CD14-positive monocyte (primary cell): ENCODE measurements at regions not wholly inside any gene's neighbourhood (a gene's known extent, or its start where the extent isn't known, plus 50 kb on each side); places are given as distances from the start of the nearest gene placed in this dataset.

Experiments
- DNase-seq, 3 donors: peaks; one replicate each; pipeline ENCODE4 v3.0.0-alpha.2; 2011 to 2022
- H2AFZ ChIP-seq: 2 replicates; pipeline ENCODE4 v1.6.0; 2012; ENCODE audit warnings: mild to moderate bottlenecking, low read depth, low read length, inconsistent platforms; ENCODE audit not compliant: insufficient read depth, poor library complexity, severe bottlenecking
- H3K27ac ChIP-seq, 2 donors: 1 replicate in 1 of 2; 2 replicates in 1 of 2; pipeline ENCODE4 v1.5.1; 2012 to 2013; ENCODE audit warnings: low read length in 2 of 2, control low read depth in 1 of 2, inconsistent platforms in 1 of 2, low read depth in 1 of 2, mild to moderate bottlenecking in 1 of 2
- H3K27me3 ChIP-seq, 2 donors: one replicate each; pipeline versions ENCODE4 v1.6.0 to v1.6.1; 2011 to 2013; ENCODE audit warnings: low read length in 2 of 2; ENCODE audit not compliant: control insufficient read depth in 2 of 2, insufficient read depth in 2 of 2
- H3K36me3 ChIP-seq, 2 donors: replicated peaks in 1 of 2; 1 replicate in 1 of 2; 2 replicates in 1 of 2; pipeline versions ENCODE4 v1.5.1 to v1.6.1; 2012 to 2013; ENCODE audit warnings: low read length in 2 of 2, control low read depth in 1 of 2, inconsistent platforms in 1 of 2, mild to moderate bottlenecking in 1 of 2; ENCODE audit not compliant: insufficient read depth in 2 of 2, control insufficient read depth in 1 of 2
- H3K4me1 ChIP-seq, 2 donors: 1 replicate in 1 of 2; 2 replicates in 1 of 2; pipeline versions ENCODE4 v1.5.1 to v1.6.1; 2012 to 2013; ENCODE audit warnings: low read length in 2 of 2, control low read depth in 1 of 2, inconsistent platforms in 1 of 2, mild to moderate bottlenecking in 1 of 2, moderate library complexity in 1 of 2; ENCODE audit not compliant: insufficient read depth in 2 of 2, control insufficient read depth in 1 of 2
- H3K4me2 ChIP-seq: replicated peaks from 2 replicates; pipeline ENCODE3; 2012; ENCODE audit warnings: low read length, moderate library complexity, mild to moderate bottlenecking; ENCODE audit not compliant: poor library complexity, severe bottlenecking; ENCODE audit errors: extremely low read depth
- H3K4me3 ChIP-seq, 3 experiments: fragments of 200-600 bp in 1 of 3; sonication (generic) in 1 of 3; replicated peaks in 1 of 3; 1 replicate in 2 of 3; 2 replicates in 1 of 3; pipeline ENCODE4 v1.5.1; 2011 to 2013; ENCODE audit warnings: low read length in 3 of 3, mild to moderate bottlenecking in 3 of 3, control low read depth in 2 of 3, low read depth in 2 of 3, inconsistent platforms in 1 of 3, moderate library complexity in 1 of 3
- H3K79me2 ChIP-seq: 2 replicates; pipeline ENCODE4 v1.6.0; 2012; ENCODE audit warnings: mild to moderate bottlenecking, control low read depth, inconsistent platforms, low read length, moderate library complexity; ENCODE audit not compliant: insufficient read depth
- H3K9ac ChIP-seq: 2 replicates; pipeline ENCODE4 v1.6.0; 2017; ENCODE audit warnings: low read length, mild to moderate bottlenecking; ENCODE audit not compliant: insufficient read depth, poor library complexity, severe bottlenecking
- H3K9me3 ChIP-seq, 2 donors: replicated peaks in 1 of 2; 1 replicate in 1 of 2; 2 replicates in 1 of 2; pipeline versions ENCODE4 v1.5.1 to v1.6.1; 2012 to 2013; ENCODE audit warnings: low read length in 2 of 2, control low read depth in 1 of 2; ENCODE audit not compliant: control insufficient read depth in 1 of 2, insufficient read depth in 1 of 2
- H4K20me1 ChIP-seq: 2 replicates; pipeline ENCODE4 v1.6.0; 2012; ENCODE audit warnings: mild to moderate bottlenecking, low read length, control low read depth, moderate library complexity; ENCODE audit not compliant: insufficient read depth
- H3K27ac Mint-ChIP-seq, 7 donors: one replicate each; pipeline ENCODE4 v1.8.0; 2020; ENCODE audit warnings: mild to moderate bottlenecking in 7 of 7, mixed read lengths in 7 of 7, moderate library complexity in 6 of 7, inconsistent platforms in 2 of 7
- H3K27me3 Mint-ChIP-seq, 3 donors: one replicate each; pipeline ENCODE4 v1.8.0; 2021 to 2022; ENCODE audit warnings: low read depth in 3 of 3, mild to moderate bottlenecking in 3 of 3, mixed read lengths in 3 of 3, moderate library complexity in 3 of 3, inconsistent platforms in 1 of 3
- H3K36me3 Mint-ChIP-seq, 2 donors: one replicate each; pipeline ENCODE4 v1.8.0; 2020; ENCODE audit warnings: mixed read lengths in 2 of 2, inconsistent platforms in 1 of 2, mild to moderate bottlenecking in 1 of 2
- H3K4me1 Mint-ChIP-seq: one replicate; pipeline ENCODE4 v1.8.0; 2020; ENCODE audit warnings: mild to moderate bottlenecking, mixed read lengths
- H3K4me3 Mint-ChIP-seq, 2 donors: one replicate each; pipeline ENCODE4 v1.8.0; 2020; ENCODE audit warnings: mild to moderate bottlenecking in 2 of 2, mixed read lengths in 2 of 2, moderate library complexity in 1 of 2
- H3K9me3 Mint-ChIP-seq, 7 donors: one replicate each; pipeline ENCODE4 v1.8.0; 2020 to 2022; ENCODE audit warnings: mixed read lengths in 7 of 7, mild to moderate bottlenecking in 6 of 7, moderate library complexity in 6 of 7, inconsistent platforms in 2 of 7
- WGBS: methylation state at CpG from one replicate; pipeline ENCODE4 v1.1.5; 2013; ENCODE audit warnings: missing lambda C conversion rate; ENCODE audit not compliant: insufficient coverage; 5-methylcytosine and 5-hydroxymethylcytosine counted together
- intact Hi-C, 2 donors: fragments of 100-400 bp; cut with micrococcal nuclease; formaldehyde crosslinking; loops; one replicate each; pipeline versions ENCODE4 v1.15.0 to v1.15.1; 2023
- TF ChIP-seq, protein P1 (sequence below): fragments of 200-600 bp; IDR thresholded peaks from one replicate; pipeline ENCODE4 v1.8.0; 2022; ENCODE audit warnings: antibody characterized with exemption, mild to moderate bottlenecking

- WGBS = no CpG with 5 or more reads among the region's 1 CpG
- DNase-seq = no peak
- Histone ChIP-seq H3K36me3 (no peaks in the 10 kb centered on the region), H3K9me3 (no peaks in the 10 kb centered on the region), H2AFZ (no peak overlapping the region), H3K27me3 (no peaks in the 10 kb centered on the region), H3K4me3 (no peak overlapping the region), H4K20me1 (no peaks in the 10 kb centered on the region), H3K4me1 (no peaks in the 10 kb centered on the region), H3K9ac (no peak overlapping the region), H3K79me2 (no peaks in the 10 kb centered on the region), H3K27ac (no peak overlapping the region), H3K4me2 (no peak overlapping the region)
- no peak overlapping the region for H3K4me3 Mint-ChIP-seq
- intact Hi-C loops = no loop called here
- peaks cover 0 to 7% (median 1%) of the 10 kb centered on the region in 7 donors for H3K9me3 Mint-ChIP-seq
- no peaks in the 10 kb centered on the region for H3K36me3 Mint-ChIP-seq
- TF ChIP-seq, protein P1, sequence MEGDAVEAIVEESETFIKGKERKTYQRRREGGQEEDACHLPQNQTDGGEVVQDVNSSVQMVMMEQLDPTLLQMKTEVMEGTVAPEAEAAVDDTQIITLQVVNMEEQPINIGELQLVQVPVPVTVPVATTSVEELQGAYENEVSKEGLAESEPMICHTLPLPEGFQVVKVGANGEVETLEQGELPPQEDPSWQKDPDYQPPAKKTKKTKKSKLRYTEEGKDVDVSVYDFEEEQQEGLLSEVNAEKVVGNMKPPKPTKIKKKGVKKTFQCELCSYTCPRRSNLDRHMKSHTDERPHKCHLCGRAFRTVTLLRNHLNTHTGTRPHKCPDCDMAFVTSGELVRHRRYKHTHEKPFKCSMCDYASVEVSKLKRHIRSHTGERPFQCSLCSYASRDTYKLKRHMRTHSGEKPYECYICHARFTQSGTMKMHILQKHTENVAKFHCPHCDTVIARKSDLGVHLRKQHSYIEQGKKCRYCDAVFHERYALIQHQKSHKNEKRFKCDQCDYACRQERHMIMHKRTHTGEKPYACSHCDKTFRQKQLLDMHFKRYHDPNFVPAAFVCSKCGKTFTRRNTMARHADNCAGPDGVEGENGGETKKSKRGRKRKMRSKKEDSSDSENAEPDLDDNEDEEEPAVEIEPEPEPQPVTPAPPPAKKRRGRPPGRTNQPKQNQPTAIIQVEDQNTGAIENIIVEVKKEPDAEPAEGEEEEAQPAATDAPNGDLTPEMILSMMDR = no peak
- H3K4me1 Mint-ChIP-seq = peaks cover 3% of the 10 kb centered on the region
- no peak overlapping the region for H3K27ac Mint-ChIP-seq
- H3K27me3 Mint-ChIP-seq = peaks cover 0 to 2% (median 0%) of the 10 kb centered on the region in 3 donors
Measured at GRCh38 chr3:59167756-59168155, 117.9 kb upstream of the CFAP20DC start.

DNA sequence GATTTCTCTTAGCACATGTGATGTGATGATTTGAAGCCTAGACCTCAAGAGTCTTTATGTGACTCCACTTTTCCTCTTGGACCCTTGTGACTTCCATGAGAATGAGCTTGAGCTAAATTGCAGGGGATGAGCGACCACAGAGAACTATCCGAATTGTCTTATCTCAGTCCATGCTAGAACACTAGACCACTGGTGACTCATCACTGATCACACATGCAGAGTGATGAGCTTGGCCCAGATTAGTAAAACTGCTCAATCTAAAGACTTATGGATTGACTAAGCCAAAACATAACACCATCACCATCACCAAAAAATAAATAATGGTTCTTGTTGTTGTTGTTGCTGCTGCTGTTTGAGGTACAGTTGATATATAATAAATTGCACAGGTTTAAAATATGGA is 114.1 kb upstream of the CFAP20DC start:
- Histone ChIP-seq H3K36me3 (no peaks in the 10 kb centered on the region), H3K9ac (no peak overlapping the region), H3K4me3 (no peak overlapping the region), H3K27ac (no peak overlapping the region), H3K4me1 (no peaks in the 10 kb centered on the region), H2AFZ (no peak overlapping the region), H3K4me2 (no peak overlapping the region), H3K79me2 (no peaks in the 10 kb centered on the region), H3K27me3 (no peaks in the 10 kb centered on the region), H4K20me1 (no peaks in the 10 kb centered on the region), H3K9me3 (no peaks in the 10 kb centered on the region)
- H3K27ac Mint-ChIP-seq = no peak overlapping the region
- no peaks in the 10 kb centered on the region for H3K4me1 Mint-ChIP-seq
- H3K9me3 Mint-ChIP-seq = peaks cover 0 to 2% (median 0%) of the 10 kb centered on the region in 7 donors
- intact Hi-C loops = no loop called here
- H3K4me3 Mint-ChIP-seq = no peak overlapping the region
- peaks cover 0 to 2% (median 0%) of the 10 kb centered on the region in 3 donors for H3K27me3 Mint-ChIP-seq
- no peaks in the 10 kb centered on the region for H3K36me3 Mint-ChIP-seq
- 92% methylated on average over 2 of the region's 2 CpGs for WGBS
- TF ChIP-seq, protein P1 = no peak
- no peak for DNase-seq
